Activated gamma-delta T cell treated with anti-CD3 and anti-CD28 coated beads, Interleukin-2, amount 50 U/mL, for 16 hours (primary cell): ENCODE measurements at regions not wholly inside any gene's neighbourhood (a gene's known extent, or its start where the extent isn't known, plus 50 kb on each side); places are given as distances from the start of the nearest gene placed in this dataset.
"Not testable (repeated sequence)": the region's sequence is repeated elsewhere in the genome, so short reads cannot be mapped to it uniquely, and the experiment has no call there.

ENCODE experiments used
- DNase-seq: peaks from one replicate; pipeline ENCODE4 v3.0.0-alpha.2; 2020; ENCODE audit warnings: low read depth

DNA sequence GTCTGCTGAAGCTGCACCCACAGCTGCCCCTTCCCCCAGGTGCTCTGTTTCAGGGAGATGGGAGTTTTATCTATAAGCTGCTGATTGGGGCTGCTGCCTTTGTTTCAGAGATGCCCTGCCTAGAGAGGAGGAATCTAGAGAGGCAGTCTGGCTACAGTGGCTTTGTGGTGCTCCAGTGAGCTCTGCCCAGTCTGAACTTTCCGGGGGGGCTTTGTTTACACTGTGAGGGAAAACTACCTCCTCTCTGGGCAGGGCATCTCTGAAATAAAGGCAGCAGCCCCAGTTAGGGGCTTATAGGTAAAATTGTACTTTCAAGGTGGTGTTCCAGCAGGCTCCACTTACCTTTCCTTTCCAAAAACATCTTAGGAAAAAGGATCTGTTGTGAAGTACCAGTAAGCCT, 242.2 kb downstream of the SPRY1 start:
- DNase-seq = no peak

DNA sequence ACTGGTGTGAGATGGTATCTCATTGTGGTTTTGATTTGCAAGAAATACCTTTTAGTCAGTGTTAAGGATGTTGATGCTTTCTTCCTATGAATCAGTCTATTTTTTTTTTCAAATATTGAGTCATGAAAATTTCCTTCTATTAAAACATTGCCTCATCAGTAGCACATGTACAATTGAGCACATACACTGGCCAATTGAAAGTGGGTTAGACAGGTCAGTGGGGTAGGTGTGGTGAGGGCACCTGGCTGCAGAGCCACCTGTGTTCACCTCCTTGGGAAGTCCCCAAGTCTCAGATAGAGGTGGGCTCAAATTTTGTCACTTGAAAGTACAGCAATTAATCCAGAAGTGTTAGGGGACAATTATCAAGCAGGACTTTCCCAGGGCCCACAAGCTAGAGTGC, 243.7 kb downstream of the SPRY1 start:
- DNase-seq = no peak

DNA sequence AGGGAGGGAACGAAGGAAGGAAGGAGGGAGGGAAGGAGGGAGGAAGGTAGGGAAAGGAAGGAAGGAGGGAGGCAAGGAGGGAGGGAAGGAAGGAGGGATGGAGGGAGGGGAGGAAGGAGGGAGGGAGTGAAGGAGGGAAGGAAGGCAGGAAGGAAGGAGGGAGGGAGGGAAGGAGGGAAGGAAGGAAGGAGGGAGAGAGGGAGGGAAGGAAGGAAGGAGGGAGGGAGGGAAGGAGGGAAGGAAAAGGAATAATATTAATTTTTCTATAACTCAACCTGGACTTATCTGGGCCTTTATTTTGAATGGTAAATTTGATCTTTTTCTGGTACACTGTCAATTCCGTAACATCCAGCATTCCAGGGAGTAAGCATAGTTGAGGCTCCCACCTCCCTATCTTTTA, 244.2 kb downstream of the SPRY1 start:
- no peak for DNase-seq

DNA sequence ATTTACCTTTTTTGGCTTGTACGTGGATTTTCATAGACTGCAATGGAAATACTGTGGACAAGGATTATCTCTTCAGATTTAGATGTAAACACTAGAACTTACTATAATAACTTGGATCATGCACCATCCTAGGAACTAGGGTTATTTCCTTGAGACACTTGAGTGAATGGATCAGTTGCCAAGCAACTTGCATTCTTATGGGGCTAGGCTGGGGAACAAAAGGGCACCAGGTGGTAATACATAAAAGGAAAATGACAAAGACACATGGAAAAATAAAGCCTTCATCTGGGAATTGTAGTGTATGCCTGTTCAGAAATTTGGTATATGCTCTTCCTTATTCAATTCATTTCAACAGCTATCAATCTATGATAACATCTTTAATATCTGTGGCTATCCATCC, 247.1 kb downstream of the SPRY1 start:
- no peak for DNase-seq

DNA sequence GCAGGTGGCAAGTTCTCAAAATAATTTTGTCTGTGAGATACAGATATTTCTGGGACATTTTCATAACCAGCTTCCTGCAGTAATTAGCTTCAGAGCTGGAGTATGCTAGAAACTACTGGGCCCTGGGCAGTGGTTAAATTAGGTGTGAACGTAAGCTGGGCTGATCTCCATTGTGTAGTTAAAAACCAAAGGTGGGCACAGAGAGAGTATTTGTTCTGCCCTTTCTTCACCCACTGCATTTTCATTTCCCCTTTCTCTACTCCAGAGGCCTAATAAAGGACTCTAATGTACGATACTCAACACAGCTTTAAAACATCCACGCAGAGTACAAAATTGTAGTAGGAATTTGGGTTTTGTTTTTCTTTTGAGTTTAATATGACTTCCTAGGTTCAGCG, 252.7 kb downstream of the SPRY1 start:
- no peak for DNase-seq

DNA sequence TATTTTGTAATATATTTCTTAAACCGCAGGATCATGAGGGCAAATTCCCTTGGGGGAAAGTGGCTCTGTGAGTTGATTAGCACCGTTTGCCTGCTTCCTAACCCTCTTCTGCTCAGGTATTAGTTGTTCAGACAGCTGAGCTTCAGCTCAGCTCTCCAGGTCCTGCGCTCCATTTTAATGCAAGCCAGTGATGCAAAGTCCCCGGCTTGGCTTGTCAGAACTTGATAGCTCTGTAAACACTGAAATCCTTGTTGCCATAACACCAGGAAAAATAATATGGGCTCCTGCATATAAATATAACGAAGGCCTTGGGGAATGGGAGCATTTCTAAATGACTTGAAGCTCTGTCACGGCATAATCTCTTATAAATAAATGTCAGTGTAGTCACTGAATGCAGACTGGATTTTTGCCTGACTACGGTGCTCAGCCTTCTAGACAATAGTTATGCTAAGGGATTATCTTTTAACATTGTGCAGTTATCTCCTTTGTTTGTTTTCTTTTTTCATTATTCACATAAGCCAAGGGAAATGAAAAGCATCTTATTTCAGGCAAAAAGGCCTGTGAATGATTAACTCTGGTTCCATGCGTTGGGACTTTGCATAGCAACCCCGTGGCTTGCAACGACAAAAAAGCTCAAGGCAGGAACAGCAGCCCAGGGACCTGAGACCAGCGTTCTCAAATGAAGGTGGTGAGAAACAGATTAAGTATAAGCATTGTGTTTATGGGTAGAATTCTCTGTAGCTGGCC, 253.2 kb downstream of the SPRY1 start:
- no peak for DNase-seq

DNA sequence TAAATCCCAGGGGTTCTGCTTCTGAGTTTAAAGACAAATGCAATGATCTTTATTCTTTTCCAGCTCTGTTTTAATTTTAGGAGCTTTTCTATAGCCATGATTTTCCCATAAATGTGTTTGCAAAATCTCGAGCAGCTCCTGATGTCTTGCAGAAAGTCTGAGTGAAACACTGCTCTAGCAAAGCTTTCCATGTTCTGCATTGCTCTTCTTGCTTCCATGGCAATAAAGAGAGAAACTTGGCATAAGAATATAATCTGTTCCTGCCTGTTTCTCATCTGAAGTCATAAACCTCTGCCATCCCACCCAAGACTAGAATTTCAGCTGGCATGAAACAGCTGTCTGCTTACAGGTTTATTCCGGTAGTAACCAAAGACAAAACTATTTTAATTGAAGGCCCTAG, 254.5 kb downstream of the SPRY1 start:
- DNase-seq = no peak

DNA sequence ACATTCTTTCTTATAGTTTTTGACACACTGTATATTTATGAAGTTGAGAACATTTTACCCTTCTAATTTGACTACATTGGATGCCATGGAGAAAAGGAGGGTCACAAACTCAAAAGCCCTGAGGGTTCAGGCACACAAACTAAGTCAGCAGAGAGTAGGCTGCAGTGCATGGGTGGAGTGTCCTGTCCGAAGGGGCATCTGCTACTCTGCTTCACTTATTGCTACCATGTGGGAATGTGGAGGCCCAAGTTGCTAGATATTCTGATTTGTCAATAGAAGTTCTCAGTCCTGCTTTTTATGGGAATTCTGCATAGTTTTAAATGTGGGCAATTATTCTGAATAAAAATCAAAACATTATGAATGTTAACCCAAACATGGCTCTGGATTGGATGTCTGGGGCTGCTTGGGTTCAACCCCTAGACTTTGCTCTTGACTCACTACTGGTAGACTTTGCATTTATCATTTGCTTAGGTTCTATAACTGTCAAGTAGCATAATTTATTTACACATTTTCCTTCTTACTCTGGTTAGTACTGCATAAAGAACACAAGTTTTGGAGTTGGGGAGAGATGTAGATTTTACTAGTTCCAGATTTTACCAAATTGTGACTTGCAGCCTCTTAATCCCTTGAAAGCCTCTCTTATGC, 255.1 kb downstream of the SPRY1 start:
- no peak for DNase-seq

DNA sequence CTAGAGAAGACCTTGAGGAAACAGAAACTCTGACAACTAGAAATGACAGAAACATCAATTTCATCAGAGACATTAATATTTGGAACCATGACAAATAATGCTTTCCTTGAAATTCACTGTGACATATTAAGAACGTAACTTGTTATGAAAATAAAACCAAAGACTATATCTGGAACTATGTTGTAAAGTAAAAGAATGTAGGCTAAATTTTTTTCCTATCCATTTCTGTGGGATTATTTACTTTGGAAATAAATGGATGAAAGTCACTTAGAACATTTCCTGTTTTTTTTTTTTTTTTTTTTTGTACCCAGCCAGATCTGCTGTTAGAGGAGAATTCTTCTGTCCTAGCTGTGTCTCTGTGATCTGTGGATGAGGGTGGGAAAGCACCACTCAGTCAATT, 255.9 kb downstream of the SPRY1 start:
- DNase-seq = no peak

- no peak for DNase-seq
These were observed 256.6 kb downstream of the SPRY1 start for GRCh38 chr4:123653236-123653635.

DNA sequence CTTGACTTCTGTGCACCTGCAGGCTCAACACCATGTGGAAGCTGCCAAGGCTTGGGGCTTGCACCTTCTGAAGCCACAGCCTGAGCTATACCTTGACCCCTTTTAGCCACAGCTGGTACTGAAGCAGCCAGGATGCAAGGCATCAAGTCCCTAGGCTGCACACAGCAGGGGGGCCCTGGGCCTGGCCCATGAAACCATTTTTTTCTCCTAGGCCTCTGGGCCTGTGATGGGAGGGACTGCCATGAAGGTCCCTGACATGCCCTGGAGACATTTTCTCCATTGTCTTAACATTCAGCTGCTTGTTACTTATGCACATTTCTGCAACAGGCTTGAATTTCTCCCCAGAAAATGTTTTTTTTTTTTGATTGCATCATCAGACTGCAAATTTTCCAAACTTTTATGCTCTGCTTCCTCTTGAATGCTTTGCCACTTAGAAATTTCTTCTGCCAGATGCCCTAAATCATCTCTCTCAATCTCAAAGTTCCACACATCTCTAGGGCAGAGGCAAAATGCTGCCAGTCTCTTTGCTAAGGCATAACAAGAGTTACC, 260.2 kb downstream of the SPRY1 start:
- DNase-seq = not testable (repeated sequence)

DNA sequence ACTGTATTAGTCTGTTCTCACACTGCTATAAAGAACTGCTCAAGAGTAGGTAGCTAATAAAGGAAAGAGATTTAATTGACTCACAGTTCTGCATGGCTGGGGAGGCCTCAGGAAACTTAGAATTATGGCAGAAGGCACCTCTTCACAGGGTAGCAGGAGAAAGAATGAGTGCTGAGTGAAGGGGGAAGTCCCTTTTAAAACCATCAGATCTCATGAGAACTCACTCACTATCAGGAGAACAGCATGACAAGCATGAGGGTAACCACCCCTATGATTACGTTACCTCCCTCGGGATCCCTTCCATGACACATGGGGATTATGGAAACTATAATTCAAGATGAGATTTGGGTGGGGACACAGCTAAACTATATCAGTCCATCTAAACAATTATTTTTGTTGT, 261.0 kb downstream of the SPRY1 start:
- not testable (repeated sequence) for DNase-seq

DNA sequence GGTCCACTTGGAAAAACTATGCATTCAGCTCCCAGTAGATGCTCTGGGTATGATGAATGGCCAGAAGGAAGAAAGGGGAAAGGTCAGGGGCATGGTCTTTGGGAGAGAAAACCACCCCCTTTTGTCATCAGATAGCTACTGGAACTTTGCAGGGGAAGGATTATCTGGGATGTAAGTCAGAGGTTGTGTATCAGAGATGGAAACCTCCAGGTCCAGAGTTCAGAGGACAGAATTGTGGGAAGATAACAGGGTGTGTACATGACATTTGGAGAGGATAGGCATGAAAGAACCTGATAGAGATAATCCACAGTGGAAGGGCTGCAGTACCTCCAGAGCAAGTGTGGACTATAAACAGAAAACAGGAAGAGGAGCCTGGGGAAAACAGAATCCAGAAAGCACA, 262.7 kb downstream of the SPRY1 start:
- DNase-seq = no peak

DNA sequence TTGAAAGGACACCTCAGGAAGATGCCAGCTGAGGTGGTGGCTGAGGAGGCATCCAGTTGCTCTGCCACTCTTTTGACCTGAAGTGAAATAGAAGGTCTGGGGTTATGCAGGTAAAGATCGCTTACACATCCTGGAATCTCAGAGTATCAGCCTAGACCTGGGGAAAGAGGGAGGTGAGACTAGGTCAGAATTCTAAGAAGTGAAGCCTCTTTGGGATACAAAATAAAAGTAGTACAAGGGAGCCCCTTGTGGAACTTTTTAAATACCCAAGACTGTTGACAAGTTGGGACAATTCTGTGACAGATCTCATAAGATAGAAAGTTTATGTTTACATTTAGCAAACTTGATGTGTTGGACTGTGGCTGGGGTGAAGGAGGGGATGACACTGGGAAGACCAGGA, 263.1 kb downstream of the SPRY1 start:
- no peak for DNase-seq

GRCh38 chr4:123661080-123661737, 264.6 kb downstream of the SPRY1 start:
- DNase-seq = no peak

DNA sequence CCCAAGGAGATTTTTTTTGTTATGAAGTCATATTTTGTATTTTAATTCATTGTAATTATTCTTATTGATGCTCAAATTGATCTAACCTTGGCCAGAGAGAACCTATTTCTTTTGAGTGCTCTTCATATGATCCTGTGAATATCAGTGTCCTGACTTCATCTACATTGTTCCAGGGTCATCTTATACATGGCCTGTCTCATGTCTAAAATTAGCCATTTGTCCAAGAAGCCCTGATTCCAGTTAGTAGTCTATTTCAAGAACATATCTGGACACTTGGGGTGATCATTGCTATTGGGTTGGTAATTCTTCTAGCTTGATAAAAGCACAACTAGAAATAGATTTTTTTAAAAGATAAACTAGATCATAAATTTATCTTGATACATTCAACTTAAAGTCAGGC, 266.2 kb downstream of the SPRY1 start:
- no peak for DNase-seq

DNA sequence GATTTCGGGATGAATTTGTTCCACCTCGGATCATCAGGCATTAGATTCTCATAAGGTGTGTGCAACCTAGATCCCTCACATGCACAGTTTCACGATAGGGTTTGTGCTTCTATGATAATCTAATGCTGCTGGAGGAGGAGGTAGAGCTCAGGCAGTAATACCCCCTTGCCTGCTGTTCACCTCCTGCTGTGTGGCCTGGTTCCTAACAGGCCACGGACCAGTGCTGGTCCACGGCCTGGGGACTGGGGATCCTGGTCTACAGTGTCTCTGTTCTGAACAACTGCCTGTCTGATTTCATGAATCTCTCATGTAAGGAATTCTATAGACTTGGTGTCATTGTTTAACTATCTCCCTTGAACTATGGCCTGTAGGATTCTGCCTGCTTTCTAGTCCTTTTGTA, 269.9 kb downstream of the SPRY1 start:
- DNase-seq = no peak

DNA sequence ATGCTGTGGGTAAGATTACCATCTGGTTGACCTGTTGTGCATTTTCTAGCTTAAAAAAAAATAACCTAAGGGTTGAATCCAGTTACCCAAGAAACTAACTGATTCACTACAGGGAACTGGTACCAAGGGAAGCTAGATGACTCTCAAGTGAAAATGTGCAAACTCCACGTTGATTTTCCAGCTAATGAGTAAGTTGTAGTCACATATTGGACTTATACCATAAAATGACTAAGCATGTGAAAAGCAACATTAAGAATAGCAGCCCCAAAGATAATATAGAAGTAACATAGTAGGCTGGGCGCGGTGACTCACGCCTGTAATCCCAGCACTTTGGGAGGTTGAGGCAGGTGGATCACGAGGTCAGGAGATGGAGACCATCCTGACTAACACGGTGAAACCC, 270.9 kb downstream of the SPRY1 start:
- DNase-seq = no peak

DNA sequence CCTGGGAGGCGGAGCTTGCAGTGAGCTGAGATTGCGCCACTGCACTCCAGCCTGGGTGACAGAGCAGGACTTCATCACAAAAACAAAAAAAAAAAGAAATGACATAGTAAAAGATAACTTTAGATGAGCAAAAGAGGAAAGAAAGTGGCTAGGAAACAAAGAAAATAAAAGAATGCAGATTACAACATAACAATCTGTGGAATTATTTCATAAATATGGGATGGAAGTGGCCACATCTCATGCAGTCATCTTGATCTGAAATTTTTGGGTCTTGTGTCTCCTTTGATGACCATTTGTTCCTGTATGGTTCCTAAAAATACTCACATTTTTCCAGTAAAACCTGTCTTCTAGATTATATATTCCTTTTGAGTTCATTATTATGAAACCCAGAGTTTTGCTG, 271.4 kb downstream of the SPRY1 start:
- DNase-seq = no peak

GRCh38 chr4:123671636-123672404, 275.2 kb downstream of the SPRY1 start:
- DNase-seq = no peak

DNA sequence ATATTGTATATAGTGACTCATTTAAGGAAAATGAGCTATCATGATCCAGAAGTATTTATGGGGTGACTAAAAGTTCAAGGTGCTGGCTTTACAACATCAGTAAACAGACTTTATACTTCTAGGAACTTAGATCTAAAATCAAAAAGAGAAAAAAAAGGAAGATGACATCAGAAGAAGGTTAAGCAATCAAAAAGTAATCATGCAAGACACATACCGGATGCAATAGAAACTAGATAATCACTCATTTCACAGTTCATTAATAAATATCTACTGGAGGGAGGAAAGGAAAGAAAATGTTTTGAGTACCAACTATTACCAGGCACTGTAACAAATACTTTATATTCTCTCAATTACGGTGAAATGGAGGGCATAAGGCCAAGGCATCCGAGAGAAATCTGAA, 276.4 kb downstream of the SPRY1 start:
- DNase-seq = no peak

GRCh38 chr4:123673971-123674370, 277.4 kb downstream of the SPRY1 start:
- no peak for DNase-seq
